ENCODE measurements at regions not wholly inside any gene's neighbourhood (a gene's known extent, or its start where the extent isn't known, plus 50 kb on each side); places are given as distances from the start of the nearest gene placed in this dataset.

DNA sequence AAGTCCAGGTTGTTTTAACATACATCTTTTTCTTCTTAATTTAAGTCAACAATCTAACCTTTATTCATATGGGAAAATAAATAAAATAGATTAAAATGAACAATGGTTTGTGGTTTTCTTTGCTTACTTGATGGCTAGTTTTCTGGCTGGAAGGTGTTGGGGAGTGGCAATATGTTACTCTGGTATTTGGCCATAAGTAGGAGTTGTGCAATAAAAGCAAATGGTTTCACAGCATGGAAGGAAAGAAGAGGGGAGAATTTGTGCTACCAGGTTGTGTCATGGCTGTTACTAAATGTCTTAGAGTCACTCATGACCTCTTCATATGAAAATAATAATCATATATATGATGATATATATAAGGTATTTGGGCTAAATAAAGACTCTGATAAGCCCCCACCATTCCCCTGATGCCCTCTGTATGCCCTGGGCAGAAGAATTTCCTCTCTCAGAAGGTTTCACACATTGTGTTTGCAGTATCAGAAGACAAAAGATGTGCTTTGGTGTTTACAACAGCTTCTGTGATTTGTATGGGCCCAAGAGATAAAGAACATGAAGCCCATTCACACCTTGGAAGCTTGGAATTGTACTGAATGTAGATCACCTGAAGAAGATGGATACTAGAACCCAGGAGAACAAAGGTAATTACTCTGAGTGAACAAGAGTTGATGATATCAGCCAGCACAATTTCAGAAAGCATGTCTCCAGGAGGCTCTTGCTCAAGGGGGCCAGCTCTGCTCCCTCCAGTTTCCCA is 160.9 kb downstream of the ALG10B start:
- TF ChIP-seq, protein P1, sequence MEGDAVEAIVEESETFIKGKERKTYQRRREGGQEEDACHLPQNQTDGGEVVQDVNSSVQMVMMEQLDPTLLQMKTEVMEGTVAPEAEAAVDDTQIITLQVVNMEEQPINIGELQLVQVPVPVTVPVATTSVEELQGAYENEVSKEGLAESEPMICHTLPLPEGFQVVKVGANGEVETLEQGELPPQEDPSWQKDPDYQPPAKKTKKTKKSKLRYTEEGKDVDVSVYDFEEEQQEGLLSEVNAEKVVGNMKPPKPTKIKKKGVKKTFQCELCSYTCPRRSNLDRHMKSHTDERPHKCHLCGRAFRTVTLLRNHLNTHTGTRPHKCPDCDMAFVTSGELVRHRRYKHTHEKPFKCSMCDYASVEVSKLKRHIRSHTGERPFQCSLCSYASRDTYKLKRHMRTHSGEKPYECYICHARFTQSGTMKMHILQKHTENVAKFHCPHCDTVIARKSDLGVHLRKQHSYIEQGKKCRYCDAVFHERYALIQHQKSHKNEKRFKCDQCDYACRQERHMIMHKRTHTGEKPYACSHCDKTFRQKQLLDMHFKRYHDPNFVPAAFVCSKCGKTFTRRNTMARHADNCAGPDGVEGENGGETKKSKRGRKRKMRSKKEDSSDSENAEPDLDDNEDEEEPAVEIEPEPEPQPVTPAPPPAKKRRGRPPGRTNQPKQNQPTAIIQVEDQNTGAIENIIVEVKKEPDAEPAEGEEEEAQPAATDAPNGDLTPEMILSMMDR (IDR thresholded peaks at IDR 0.05), result no peak
- TF ChIP-seq POLR2A (IDR thresholded peaks at IDR 0.05), result no peak
